ENCODE measurements at regions not wholly inside any gene's neighbourhood (a gene's known extent, or its start where the extent isn't known, plus 50 kb on each side); places are given as distances from the start of the nearest gene placed in this dataset.

- Histone ChIP-seq H3K4me1 (ENCODE audit: low read length) (no peaks in the 10 kb centered on the region), H3K9me3 (ENCODE audit: insufficient read depth, low read length) (no peaks in the 10 kb centered on the region), H3K4me3 (ENCODE audit: low read length) (no peak overlapping the region), H3K79me2 (ENCODE audit: low read length) (no peaks in the 10 kb centered on the region), H3K36me3 (replicated peaks; ENCODE audit: low read depth, low read length) (no peaks in the 10 kb centered on the region), H3K27me3 (ENCODE audit: low read depth, low read length) (no peaks in the 10 kb centered on the region), H3K27ac (ENCODE audit: low read length) (no peak overlapping the region), H4K20me1 (ENCODE audit: insufficient read depth, low read length) (no peaks in the 10 kb centered on the region), H2AFZ (ENCODE audit: low read depth, low read length) (no peak overlapping the region), H3K4me2 (ENCODE audit: low read length) (no peak overlapping the region), H3K9ac (ENCODE audit: low read length) (no peak overlapping the region)
- TF ChIP-seq EZH2phosphoT487 (IDR thresholded peaks at IDR 0.05; ENCODE audit: low read depth), result no peak
Measured at GRCh38 chr12:90246688-90247087, 538.0 kb upstream of the ATP2B1 start.

- Histone ChIP-seq H3K9me3 (ENCODE audit: insufficient read depth, low read length) (no peaks in the 10 kb centered on the region), H3K4me2 (ENCODE audit: low read length) (no peak overlapping the region), H3K27ac (ENCODE audit: low read length) (no peak overlapping the region), H3K4me1 (ENCODE audit: low read length) (no peaks in the 10 kb centered on the region), H3K9ac (ENCODE audit: low read length) (no peak overlapping the region), H3K4me3 (ENCODE audit: low read length) (no peak overlapping the region), H3K36me3 (replicated peaks; ENCODE audit: low read depth, low read length) (no peaks in the 10 kb centered on the region), H3K27me3 (ENCODE audit: low read depth, low read length) (no peaks in the 10 kb centered on the region), H2AFZ (ENCODE audit: low read depth, low read length) (no peak overlapping the region), H3K79me2 (ENCODE audit: low read length) (no peaks in the 10 kb centered on the region), H4K20me1 (ENCODE audit: insufficient read depth, low read length) (no peaks in the 10 kb centered on the region)
- no peak for TF ChIP-seq CTCF (IDR thresholded peaks at IDR 0.05; ENCODE audit: low read depth, low read length)
- no peak for TF ChIP-seq EZH2phosphoT487 (IDR thresholded peaks at IDR 0.05; ENCODE audit: low read depth)
Measured at GRCh38 chr12:90245391-90245790, 536.8 kb upstream of the ATP2B1 start.

DNA sequence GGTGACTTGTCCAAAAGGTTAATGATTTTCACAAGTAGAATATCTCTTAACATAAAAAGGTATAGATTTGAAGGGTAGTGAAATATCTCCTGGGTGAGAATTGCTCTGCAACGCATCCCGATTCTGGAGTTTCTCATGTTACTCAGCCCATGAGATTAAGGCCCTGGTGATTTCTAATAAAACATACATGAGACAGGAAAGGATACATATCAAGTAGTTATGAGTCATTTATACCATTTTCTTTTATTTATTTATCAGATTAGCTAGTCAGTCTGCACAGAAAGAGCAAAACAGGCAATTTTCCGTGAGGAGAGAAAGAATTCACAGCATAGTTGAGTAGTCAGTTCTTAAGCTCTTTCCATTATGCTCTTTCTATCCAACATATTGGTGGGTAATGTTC, 535.6 kb upstream of the ATP2B1 start:
- H3K79me2 ChIP-seq (ENCODE audit: low read length), result no peaks in the 10 kb centered on the region
- H3K4me2 ChIP-seq (ENCODE audit: low read length), result no peak overlapping the region
- no peak overlapping the region for H3K9ac ChIP-seq (ENCODE audit: low read length)
- H3K36me3 ChIP-seq (replicated peaks; ENCODE audit: low read depth, low read length), result no peaks in the 10 kb centered on the region
- H2AFZ ChIP-seq (ENCODE audit: low read depth, low read length), result no peak overlapping the region
- H3K27ac ChIP-seq (ENCODE audit: low read length), result no peak overlapping the region
- no peaks in the 10 kb centered on the region for H3K27me3 ChIP-seq (ENCODE audit: low read depth, low read length)
- no peak overlapping the region for H3K4me3 ChIP-seq (ENCODE audit: low read length)
- no peaks in the 10 kb centered on the region for H4K20me1 ChIP-seq (ENCODE audit: insufficient read depth, low read length)
- TF ChIP-seq CTCF (IDR thresholded peaks at IDR 0.05; ENCODE audit: low read depth, low read length) (no peak), EZH2phosphoT487 (IDR thresholded peaks at IDR 0.05; ENCODE audit: low read depth) (no peak)
- no peaks in the 10 kb centered on the region for H3K4me1 ChIP-seq (ENCODE audit: low read length)
- H3K9me3 ChIP-seq (ENCODE audit: insufficient read depth, low read length), result no peaks in the 10 kb centered on the region

GRCh38 chr12:90243211-90243610, 534.6 kb upstream of the ATP2B1 start:
- Histone ChIP-seq H3K27me3 (ENCODE audit: low read depth, low read length) (no peaks in the 10 kb centered on the region), H3K36me3 (replicated peaks; ENCODE audit: low read depth, low read length) (no peaks in the 10 kb centered on the region), H3K9ac (ENCODE audit: low read length) (no peak overlapping the region), H3K4me3 (ENCODE audit: low read length) (no peak overlapping the region), H3K9me3 (ENCODE audit: insufficient read depth, low read length) (no peaks in the 10 kb centered on the region), H3K27ac (ENCODE audit: low read length) (no peak overlapping the region), H3K4me1 (ENCODE audit: low read length) (no peaks in the 10 kb centered on the region), H3K4me2 (ENCODE audit: low read length) (no peak overlapping the region), H3K79me2 (ENCODE audit: low read length) (no peaks in the 10 kb centered on the region), H4K20me1 (ENCODE audit: insufficient read depth, low read length) (no peaks in the 10 kb centered on the region), H2AFZ (ENCODE audit: low read depth, low read length) (no peak overlapping the region)
- TF ChIP-seq CTCF (IDR thresholded peaks at IDR 0.05; ENCODE audit: low read depth, low read length), result no peak
- TF ChIP-seq EZH2phosphoT487 (IDR thresholded peaks at IDR 0.05; ENCODE audit: low read depth), result no peak
